ENCODE measurements at regions not wholly inside any gene's neighbourhood (a gene's known extent, or its start where the extent isn't known, plus 50 kb on each side); places are given as distances from the start of the nearest gene placed in this dataset.

DNA sequence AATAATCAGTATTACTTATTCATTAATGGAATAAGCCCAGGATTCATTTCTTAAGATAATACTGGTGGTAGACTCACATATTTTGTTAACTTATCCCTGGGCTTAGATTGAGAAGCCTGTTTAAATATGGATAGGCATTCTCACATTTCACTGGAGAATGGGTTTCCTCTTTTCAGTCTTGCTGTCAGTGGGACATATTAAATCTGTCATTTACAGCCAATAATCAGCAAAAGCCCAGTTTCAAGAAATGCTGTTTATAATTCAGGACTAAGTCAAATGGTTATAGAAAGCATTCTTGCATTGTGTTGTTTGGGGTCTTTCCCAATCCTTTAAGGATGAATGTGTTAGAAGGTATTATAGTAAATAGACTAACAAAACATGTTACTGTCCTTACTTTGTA lies 143.7 kb upstream of the NAALADL2 start:
- Histone ChIP-seq H2AFZ (ENCODE audit: low read depth, low read length) (no peak overlapping the region), H3K4me2 (ENCODE audit: low read length) (no peak overlapping the region), H3K4me1 (ENCODE audit: insufficient read depth, low read length) (no peaks in the 10 kb centered on the region), H3K27ac (ENCODE audit: low read depth, low read length) (no peak overlapping the region), H4K20me1 (ENCODE audit: insufficient read depth, low read length) (no peaks in the 10 kb centered on the region), H3K36me3 (ENCODE audit: insufficient read depth, low read length) (no peaks in the 10 kb centered on the region), H3K79me2 (ENCODE audit: insufficient read depth, low read length) (no peaks in the 10 kb centered on the region), H3K4me3 (ENCODE audit: insufficient read depth, low read depth, low read length) (no peak overlapping the region), H3K9ac (ENCODE audit: low read length) (no peak overlapping the region), H3K27me3 (ENCODE audit: insufficient read depth, low read length) (no peaks in the 10 kb centered on the region), H3K9me3 (ENCODE audit: insufficient read depth, low read depth, low read length) (no peaks in the 10 kb centered on the region)
- TF ChIP-seq EZH2 (IDR thresholded peaks at IDR 0.05; ENCODE audit: insufficient read depth, low read length): no peak
- TF ChIP-seq, protein P1, sequence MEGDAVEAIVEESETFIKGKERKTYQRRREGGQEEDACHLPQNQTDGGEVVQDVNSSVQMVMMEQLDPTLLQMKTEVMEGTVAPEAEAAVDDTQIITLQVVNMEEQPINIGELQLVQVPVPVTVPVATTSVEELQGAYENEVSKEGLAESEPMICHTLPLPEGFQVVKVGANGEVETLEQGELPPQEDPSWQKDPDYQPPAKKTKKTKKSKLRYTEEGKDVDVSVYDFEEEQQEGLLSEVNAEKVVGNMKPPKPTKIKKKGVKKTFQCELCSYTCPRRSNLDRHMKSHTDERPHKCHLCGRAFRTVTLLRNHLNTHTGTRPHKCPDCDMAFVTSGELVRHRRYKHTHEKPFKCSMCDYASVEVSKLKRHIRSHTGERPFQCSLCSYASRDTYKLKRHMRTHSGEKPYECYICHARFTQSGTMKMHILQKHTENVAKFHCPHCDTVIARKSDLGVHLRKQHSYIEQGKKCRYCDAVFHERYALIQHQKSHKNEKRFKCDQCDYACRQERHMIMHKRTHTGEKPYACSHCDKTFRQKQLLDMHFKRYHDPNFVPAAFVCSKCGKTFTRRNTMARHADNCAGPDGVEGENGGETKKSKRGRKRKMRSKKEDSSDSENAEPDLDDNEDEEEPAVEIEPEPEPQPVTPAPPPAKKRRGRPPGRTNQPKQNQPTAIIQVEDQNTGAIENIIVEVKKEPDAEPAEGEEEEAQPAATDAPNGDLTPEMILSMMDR (IDR thresholded peaks at IDR 0.05; ENCODE audit: insufficient read depth, low read depth, low read length): no peak
- Mint-ChIP-seq H3K36me3 (ENCODE audit: low read depth, unreplicated experiment) (no peaks in the 10 kb centered on the region), H3K27me3 (ENCODE audit: low read depth, unreplicated experiment) (no peaks in the 10 kb centered on the region), H3K4me1 (ENCODE audit: low read depth, unreplicated experiment) (no peaks in the 10 kb centered on the region), H3K27ac (ENCODE audit: unreplicated experiment) (no peak overlapping the region), H3K4me3 (ENCODE audit: unreplicated experiment) (no peak overlapping the region), H3K9me3 (ENCODE audit: unreplicated experiment) (no peaks in the 10 kb centered on the region)
- no peak for DNase-seq (ENCODE audit: low read depth)
- no peak for FAIRE-seq

DNA sequence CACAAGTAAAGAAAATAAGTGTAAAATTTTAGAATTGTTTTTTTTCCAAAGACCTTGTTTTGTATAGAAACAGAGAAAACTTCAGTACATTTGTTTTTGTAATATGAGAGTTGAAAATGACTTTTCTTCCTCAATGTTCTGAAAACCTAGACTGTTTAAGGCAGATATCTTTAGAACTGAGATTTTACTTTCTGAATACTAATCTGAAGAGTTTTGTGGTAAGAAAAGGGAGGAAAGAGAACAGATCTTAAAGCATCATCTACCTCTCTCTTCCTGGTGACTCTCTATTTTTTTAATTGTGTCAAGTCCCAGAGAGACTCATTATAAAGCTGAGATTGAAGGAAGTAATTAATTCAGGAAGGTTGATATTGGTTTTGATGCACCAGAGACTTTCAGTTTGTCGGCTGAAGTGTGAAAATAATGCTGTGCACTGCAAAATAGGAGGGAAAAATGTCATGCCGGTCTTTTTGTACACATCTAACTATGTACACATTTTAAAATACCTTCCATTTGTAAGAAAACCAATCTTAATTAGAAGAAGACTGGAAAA lies 142.1 kb upstream of the NAALADL2 start:
- Histone ChIP-seq H4K20me1 (ENCODE audit: insufficient read depth, low read length) (no peaks in the 10 kb centered on the region), H3K9me3 (ENCODE audit: insufficient read depth, low read depth, low read length) (no peaks in the 10 kb centered on the region), H3K27ac (ENCODE audit: low read depth, low read length) (no peak overlapping the region), H3K4me3 (ENCODE audit: insufficient read depth, low read depth, low read length) (no peak overlapping the region), H3K79me2 (ENCODE audit: insufficient read depth, low read length) (no peaks in the 10 kb centered on the region), H3K9ac (ENCODE audit: low read length) (no peak overlapping the region), H3K4me1 (ENCODE audit: insufficient read depth, low read length) (no peaks in the 10 kb centered on the region), H3K27me3 (ENCODE audit: insufficient read depth, low read length) (no peaks in the 10 kb centered on the region), H2AFZ (ENCODE audit: low read depth, low read length) (no peak overlapping the region), H3K4me2 (ENCODE audit: low read length) (no peak overlapping the region), H3K36me3 (ENCODE audit: insufficient read depth, low read length) (no peaks in the 10 kb centered on the region)
- H3K9me3 Mint-ChIP-seq (ENCODE audit: unreplicated experiment): no peaks in the 10 kb centered on the region
- no peak for DNase-seq (ENCODE audit: low read depth)
- H3K36me3 Mint-ChIP-seq (ENCODE audit: low read depth, unreplicated experiment): no peaks in the 10 kb centered on the region
- no peak for FAIRE-seq
- H3K4me3 Mint-ChIP-seq (ENCODE audit: unreplicated experiment): no peak overlapping the region
- TF ChIP-seq, protein P1 (IDR thresholded peaks at IDR 0.05; ENCODE audit: insufficient read depth, low read depth, low read length): no peak
- TF ChIP-seq EZH2 (IDR thresholded peaks at IDR 0.05; ENCODE audit: insufficient read depth, low read length): no peak
- no peak overlapping the region for H3K27ac Mint-ChIP-seq (ENCODE audit: unreplicated experiment)
- no peaks in the 10 kb centered on the region for H3K4me1 Mint-ChIP-seq (ENCODE audit: low read depth, unreplicated experiment)
- H3K27me3 Mint-ChIP-seq (ENCODE audit: low read depth, unreplicated experiment): no peaks in the 10 kb centered on the region

DNA sequence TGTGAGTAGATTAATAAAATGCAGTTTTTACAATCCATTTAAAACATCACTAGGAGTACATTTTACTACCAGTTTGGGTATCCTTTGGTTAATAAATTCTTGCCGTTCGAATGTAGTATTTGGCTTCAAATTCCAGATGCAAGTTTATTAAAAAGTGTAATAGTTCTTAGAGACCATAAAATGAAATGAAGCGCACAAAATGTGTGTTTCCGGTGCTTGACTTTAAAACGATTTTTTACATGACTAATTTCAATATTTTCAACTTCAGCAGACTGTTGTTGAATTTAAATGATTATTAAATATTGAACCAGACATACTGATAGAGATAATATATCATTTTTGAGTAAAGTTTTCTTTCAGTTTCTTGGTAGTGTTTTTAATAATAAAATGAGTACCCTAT lies 138.4 kb upstream of the NAALADL2 start:
- Mint-ChIP-seq H3K36me3 (ENCODE audit: low read depth, unreplicated experiment) (no peaks in the 10 kb centered on the region), H3K27ac (ENCODE audit: unreplicated experiment) (no peak overlapping the region), H3K4me3 (ENCODE audit: unreplicated experiment) (no peak overlapping the region), H3K4me1 (ENCODE audit: low read depth, unreplicated experiment) (no peaks in the 10 kb centered on the region), H3K27me3 (ENCODE audit: low read depth, unreplicated experiment) (no peaks in the 10 kb centered on the region), H3K9me3 (ENCODE audit: unreplicated experiment) (no peaks in the 10 kb centered on the region)
- H4K20me1 ChIP-seq (ENCODE audit: insufficient read depth, low read length): no peaks in the 10 kb centered on the region
- H3K27me3 ChIP-seq (ENCODE audit: insufficient read depth, low read length): no peaks in the 10 kb centered on the region
- no peaks in the 10 kb centered on the region for H3K4me1 ChIP-seq (ENCODE audit: insufficient read depth, low read length)
- no peak overlapping the region for H3K9ac ChIP-seq (ENCODE audit: low read length)
- no peak for DNase-seq (ENCODE audit: low read depth)
- TF ChIP-seq, protein P1 (IDR thresholded peaks at IDR 0.05; ENCODE audit: insufficient read depth, low read depth, low read length): no peak
- TF ChIP-seq EZH2 (IDR thresholded peaks at IDR 0.05; ENCODE audit: insufficient read depth, low read length): no peak
- no peak overlapping the region for H3K4me3 ChIP-seq (ENCODE audit: insufficient read depth, low read depth, low read length)
- H3K79me2 ChIP-seq (ENCODE audit: insufficient read depth, low read length): no peaks in the 10 kb centered on the region
- no peaks in the 10 kb centered on the region for H3K9me3 ChIP-seq (ENCODE audit: insufficient read depth, low read depth, low read length)
- no peak overlapping the region for H3K4me2 ChIP-seq (ENCODE audit: low read length)
- FAIRE-seq: no peak
- no peak overlapping the region for H2AFZ ChIP-seq (ENCODE audit: low read depth, low read length)
- H3K27ac ChIP-seq (ENCODE audit: low read depth, low read length): no peak overlapping the region
- no peaks in the 10 kb centered on the region for H3K36me3 ChIP-seq (ENCODE audit: insufficient read depth, low read length)
